ENCODE measurements at regions not wholly inside any gene's neighbourhood (a gene's known extent, or its start where the extent isn't known, plus 50 kb on each side); places are given as distances from the start of the nearest gene placed in this dataset.
A peak's percentile ranks its signal among the peaks of the same experiment; 100 is the strongest.
"Not testable (repeated sequence)": the region's sequence is repeated elsewhere in the genome, so short reads cannot be mapped to it uniquely, and the experiment has no call there.

DNA sequence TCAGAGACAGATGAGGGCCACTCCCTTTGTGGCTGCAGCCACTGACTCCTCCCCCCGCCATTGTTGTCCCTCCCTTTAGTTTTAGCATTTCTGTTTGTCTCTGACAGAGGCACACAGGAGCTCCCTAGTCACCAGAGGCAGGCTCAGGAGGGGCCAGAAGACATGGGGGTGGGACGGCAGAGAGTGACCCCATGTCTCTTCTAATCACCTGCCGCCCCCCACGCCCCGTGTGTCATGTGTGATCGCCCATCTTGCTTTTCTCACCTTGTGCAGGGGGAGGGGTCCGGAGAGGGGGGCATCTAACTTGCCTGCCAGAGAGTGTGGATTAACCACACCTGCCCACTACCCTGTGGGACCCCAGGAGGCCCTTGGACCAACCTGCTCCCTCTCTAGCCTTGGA, 246.7 kb upstream of the TP53TG3C start:
- H4K20me1 ChIP-seq, H3K27ac ChIP-seq, H3K4me3 ChIP-seq, H3K36me3 ChIP-seq, H3K9ac ChIP-seq, H3K4me1 ChIP-seq, H3K4me2 ChIP-seq, H3K27me3 ChIP-seq: not testable (repeated sequence)
- peaks cover 9 to 25% (median 23%) of the 10 kb centered on the region in 11 experiments for H3K9me3 ChIP-seq (replicated peaks in 1 of 11)

DNA sequence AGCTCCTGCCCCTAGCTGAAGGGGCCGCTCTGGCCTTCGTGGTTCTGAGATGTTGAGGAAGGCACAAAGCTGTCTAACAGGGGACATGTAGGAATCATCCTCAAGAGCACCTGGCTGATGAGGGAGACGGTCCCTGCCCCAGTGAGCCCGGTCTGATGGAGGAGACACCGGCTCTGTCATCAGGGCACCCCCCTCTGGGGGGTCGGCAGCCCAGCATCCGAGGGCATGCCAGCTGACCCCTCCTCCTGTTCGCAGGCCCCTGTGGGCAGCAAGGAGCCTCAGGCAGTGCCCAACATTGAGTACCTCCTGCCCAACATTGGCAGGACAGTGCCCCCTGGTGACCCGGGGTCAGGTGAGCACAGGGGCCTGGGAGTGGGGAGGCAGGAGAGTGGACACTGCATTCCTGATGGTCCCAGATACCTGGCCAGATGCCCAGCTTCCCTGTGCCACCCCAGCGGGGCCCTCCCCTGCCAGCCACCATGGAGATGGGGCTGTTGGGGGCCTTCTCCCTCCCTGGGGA, 247.9 kb upstream of the TP53TG3C start:
- H4K20me1 ChIP-seq, H3K9ac ChIP-seq, H3K4me2 ChIP-seq, H3K4me3 ChIP-seq, H3K27ac ChIP-seq, H3K27me3 ChIP-seq, H3K36me3 ChIP-seq: not testable (repeated sequence)
- peaks cover 9 to 25% (median 23%) of the 10 kb centered on the region in 11 experiments for H3K9me3 ChIP-seq (replicated peaks in 1 of 11)
- peaks cover 0 to 19% (median 13%) of the 10 kb centered on the region in 10 experiments; a peak in 13 of 20 replicates for H3K4me1 ChIP-seq

DNA sequence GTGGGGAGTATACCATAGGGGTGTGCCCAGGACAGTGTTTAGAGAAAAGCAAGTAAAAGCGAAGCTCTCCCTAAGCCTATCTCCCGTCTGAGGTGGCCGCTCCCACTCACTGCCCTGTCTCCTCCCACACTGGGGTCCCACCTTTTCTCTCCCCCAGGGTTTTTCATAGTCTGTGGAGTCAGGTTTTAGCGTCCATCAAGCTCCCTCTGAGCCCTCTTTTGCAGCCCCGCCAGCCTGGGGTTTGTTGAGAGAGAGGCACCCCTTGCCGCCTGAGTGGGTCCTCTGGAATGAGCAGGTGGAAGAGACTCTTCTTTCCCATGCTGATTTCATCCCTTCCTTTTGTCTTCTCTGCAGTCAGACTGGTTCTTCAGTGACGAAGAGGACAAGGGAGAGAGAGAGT, 248.7 kb upstream of the TP53TG3C start:
- not testable (repeated sequence) for H3K36me3 ChIP-seq, H4K20me1 ChIP-seq, H3K4me2 ChIP-seq, H3K4me3 ChIP-seq, H3K27me3 ChIP-seq, H3K27ac ChIP-seq, H3K9ac ChIP-seq
- Histone ChIP-seq H3K9me3 (replicated peaks in 1 of 11) (peaks cover 9 to 25% (median 23%) of the 10 kb centered on the region in 11 experiments), H3K4me1 (peaks cover 0 to 20% (median 13%) of the 10 kb centered on the region in 10 experiments; a peak in 13 of 20 replicates)

DNA sequence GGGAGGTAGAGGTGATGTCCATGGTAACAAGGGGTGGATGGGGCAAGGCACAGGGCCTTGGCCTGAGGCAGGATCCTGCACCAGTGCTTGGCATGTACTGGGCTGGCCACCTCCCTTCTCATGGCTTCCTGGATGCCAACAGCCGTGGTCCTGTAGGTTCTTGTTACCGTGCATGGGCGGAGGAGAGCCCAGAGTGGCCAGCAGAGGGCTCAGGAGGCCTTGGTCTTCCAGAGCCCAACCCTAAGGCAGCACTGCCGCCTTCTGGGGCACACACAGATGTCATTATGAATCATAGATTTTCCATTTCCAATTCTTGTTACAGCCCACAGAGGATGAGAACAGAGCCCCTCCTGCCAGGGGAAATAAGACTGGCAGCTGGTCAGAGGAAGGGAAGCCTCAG, 254.2 kb upstream of the TP53TG3C start:
- peaks cover 0 to 24% (median 14%) of the 10 kb centered on the region in 10 experiments; a peak in 13 of 20 replicates for H3K4me1 ChIP-seq
- not testable (repeated sequence) for H3K9ac ChIP-seq, H3K4me3 ChIP-seq, H3K36me3 ChIP-seq, H3K27ac ChIP-seq, H4K20me1 ChIP-seq, H3K4me2 ChIP-seq, H3K27me3 ChIP-seq
- H3K9me3 ChIP-seq (replicated peaks in 1 of 11): peaks cover 0 to 11% (median 9%) of the 10 kb centered on the region in 11 experiments; a peak in 16 of 22 replicates

DNA sequence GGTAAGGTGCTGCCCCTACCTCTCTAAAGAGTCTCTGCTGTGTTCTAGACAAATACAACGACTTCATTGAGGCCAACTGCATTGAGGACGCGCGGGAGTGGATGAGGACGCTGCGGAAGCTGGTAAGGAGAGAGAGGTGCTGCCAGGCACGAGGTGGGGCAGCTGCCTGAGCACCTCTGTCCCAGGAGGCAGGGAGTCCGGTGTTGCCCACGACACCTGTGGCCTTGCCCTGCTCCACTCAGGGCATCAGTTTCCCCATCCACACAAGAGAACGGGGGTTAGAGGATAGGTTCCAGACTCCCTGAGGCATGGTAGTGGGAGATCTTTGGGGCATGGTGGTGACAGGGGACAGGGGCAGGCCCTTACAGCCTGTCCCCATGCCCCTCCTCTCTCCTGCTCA, 256.1 kb upstream of the TP53TG3C start:
- not testable (repeated sequence) for H3K9me3 ChIP-seq (replicated peaks in 1 of 11); H3K4me3 ChIP-seq; H3K27ac ChIP-seq; H3K9ac ChIP-seq; H4K20me1 ChIP-seq; H3K36me3 ChIP-seq; H3K27me3 ChIP-seq
- Histone ChIP-seq H3K4me2 (peak overlapping the region in 6 of 11 experiments; percentile 18 to 53 (median 36); a peak in 6 of 22 replicates), H3K4me1 (peaks cover 0 to 21% (median 14%) of the 10 kb centered on the region in 10 experiments; a peak in 13 of 20 replicates)

DNA sequence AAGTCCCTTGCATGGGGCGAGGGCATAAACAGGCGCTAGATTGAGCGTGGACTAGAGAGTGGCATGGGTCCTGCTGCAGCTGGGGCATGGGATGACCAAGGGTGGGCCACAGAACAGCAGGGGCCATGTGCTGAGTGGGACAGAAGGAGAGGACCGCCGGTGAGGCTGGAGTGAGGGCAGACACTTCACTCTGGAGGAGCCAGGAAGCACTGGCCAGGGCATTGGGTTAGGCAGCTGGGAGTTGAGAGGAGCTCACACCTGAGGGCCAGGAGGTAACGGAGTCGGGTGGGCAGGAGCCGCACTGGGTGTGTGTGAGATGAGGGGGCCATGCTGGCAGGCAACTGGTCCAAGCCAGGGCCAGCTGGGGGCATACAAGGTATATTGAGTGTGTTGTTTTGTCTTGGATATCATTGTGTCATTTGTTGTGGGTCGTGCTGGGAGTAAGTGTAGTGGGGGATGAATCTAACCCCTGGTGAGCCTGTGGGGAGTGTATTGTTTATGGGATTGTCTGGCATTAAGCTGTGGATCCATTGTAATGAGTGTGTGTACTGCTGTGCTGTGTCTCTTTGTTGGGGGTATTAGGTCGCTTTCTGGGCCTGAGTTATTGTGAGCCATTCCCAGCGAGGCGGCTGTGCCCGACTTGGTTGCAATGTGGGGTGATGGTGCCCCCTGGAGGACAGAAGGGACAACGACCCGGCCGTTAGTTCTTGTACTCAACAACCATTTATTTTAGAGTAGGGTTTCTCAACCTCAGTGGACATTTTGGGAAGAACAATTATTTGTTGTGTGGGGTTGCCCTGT, 256.5 kb upstream of the TP53TG3 start:
- not testable (repeated sequence) for H3K9me3 ChIP-seq (replicated peaks in 1 of 11); H3K4me3 ChIP-seq; H3K36me3 ChIP-seq; H4K20me1 ChIP-seq; H3K9ac ChIP-seq; H3K4me2 ChIP-seq; H3K27me3 ChIP-seq; H3K27ac ChIP-seq
- H3K4me1 ChIP-seq: peaks cover 0 to 10% (median 4%) of the 10 kb centered on the region in 10 experiments; a peak in 9 of 20 replicates

DNA sequence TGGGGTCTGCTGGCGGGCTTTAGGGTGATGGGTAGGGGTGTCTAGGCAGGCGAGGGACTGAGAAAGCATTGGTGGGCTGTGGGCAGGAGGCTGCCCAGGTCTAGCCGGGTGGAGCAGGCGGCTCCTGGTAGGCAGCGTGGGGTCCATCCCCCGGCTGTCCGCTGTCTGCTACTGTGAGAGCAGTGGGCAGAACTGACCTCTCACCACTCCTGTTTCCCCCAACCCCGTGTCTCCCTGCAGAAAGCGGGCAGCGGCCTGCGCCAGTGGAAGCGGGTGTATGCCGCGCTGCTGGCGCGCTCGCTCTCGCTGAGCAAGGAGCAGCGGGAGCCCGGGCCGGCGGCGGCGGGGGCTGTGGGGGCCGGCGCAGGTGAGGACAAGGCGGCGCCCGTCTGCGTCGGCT, 249.2 kb upstream of the TP53TG3 start:
- not testable (repeated sequence) for H3K27ac ChIP-seq; H3K4me1 ChIP-seq; H3K4me3 ChIP-seq; H4K20me1 ChIP-seq; H3K27me3 ChIP-seq; H3K36me3 ChIP-seq; H3K9ac ChIP-seq; H3K4me2 ChIP-seq; H3K9me3 ChIP-seq (replicated peaks in 1 of 11)

DNA sequence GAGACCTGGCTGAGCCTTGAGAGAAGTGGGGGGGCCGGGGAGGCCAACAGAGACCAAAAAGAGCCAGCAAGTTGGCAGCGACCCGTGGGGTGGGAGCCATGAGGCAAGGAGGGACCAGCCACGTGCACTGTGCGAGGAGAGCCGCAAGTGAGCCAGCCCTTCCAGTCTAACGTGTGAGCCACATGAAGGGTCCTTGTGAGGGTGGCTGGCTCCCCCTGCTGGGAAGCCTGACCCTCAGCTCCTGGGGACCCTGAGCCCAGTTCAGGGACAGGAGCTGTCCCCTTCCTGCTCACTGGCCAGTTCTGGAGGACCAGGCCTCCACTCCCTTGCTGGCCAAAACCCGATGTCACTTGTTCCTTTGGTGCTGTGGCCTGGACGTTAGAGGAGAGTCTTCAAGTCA, 246.6 kb upstream of the TP53TG3 start:
- H3K9ac ChIP-seq; H3K27me3 ChIP-seq; H3K36me3 ChIP-seq; H3K4me2 ChIP-seq; H3K4me3 ChIP-seq; H3K9me3 ChIP-seq (replicated peaks in 1 of 11); H3K27ac ChIP-seq; H3K4me1 ChIP-seq; H4K20me1 ChIP-seq: not testable (repeated sequence)

DNA sequence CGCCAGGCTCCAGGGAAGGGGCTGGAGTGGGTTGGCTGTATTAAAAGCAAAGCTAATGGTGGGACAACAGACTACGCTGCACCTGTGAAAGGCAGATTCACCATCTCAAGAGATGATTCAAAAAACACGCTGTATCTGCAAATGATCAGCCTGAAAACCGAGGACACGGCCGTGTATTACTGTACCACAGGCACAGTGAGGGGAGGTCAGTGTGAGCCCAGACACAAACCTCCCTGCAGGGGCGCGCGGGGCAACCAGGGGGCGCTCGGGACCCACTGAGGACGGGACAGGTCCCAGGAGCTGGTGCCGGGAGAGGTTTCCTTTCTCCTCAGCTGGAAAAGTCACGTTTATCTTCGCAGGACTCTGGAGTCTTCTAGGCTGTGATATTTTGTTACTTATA, 239.4 kb upstream of the TP53TG3 start:
- not testable (repeated sequence) for H3K27ac ChIP-seq; H3K27me3 ChIP-seq; H3K4me2 ChIP-seq; H3K9ac ChIP-seq; H3K4me1 ChIP-seq; H4K20me1 ChIP-seq; H3K36me3 ChIP-seq; H3K9me3 ChIP-seq (replicated peaks in 1 of 11); H3K4me3 ChIP-seq

DNA sequence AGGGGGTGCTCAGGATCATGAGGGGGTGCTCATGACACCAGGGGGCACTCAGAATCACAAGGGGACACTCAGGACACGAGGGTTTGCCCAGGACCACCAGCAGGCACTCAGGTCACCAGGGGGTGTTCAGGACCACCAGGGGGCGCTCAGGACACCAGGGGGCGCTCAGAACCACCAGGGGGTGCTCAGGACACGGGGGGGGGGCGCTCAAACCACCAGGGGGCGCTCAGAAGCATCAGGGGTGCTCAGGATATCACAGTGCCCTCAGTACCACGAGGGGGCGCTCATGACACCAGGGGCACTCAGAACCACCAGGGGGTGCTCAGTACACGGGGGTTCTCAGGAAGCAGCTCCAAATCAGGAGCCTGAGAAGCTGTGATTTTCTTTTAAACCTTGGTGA, 221.8 kb upstream of the TP53TG3 start:
- not testable (repeated sequence) for H3K27me3 ChIP-seq; H3K4me1 ChIP-seq; H3K4me3 ChIP-seq; H3K9ac ChIP-seq; H3K27ac ChIP-seq; H3K36me3 ChIP-seq; H4K20me1 ChIP-seq; H3K4me2 ChIP-seq; H3K9me3 ChIP-seq (replicated peaks in 1 of 11)

DNA sequence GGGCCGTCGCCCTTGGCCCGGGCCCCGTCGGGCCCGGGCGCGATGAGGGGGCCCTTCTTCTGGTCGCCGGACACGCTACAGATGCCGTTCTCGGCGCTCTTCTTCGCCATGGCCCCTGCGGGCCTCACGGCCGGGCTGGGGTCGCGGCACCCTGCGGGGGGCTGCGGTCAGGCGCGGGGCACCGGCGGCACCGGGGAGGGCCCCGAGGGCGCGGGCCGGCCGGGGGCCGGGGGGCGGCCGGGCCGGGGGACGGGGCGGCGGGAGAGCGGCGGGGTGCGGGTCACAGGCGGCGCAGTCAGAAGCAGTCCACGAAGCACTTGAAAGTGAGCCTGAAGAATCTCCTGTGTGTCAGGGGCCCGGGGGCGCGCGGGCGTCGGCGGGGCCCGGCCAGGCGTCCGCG, 209.4 kb upstream of the TP53TG3 start:
- not testable (repeated sequence) for H3K4me2 ChIP-seq; H3K27ac ChIP-seq; H4K20me1 ChIP-seq; H3K9me3 ChIP-seq (replicated peaks in 1 of 11); H3K27me3 ChIP-seq; H3K9ac ChIP-seq; H3K4me3 ChIP-seq; H3K36me3 ChIP-seq; H3K4me1 ChIP-seq

DNA sequence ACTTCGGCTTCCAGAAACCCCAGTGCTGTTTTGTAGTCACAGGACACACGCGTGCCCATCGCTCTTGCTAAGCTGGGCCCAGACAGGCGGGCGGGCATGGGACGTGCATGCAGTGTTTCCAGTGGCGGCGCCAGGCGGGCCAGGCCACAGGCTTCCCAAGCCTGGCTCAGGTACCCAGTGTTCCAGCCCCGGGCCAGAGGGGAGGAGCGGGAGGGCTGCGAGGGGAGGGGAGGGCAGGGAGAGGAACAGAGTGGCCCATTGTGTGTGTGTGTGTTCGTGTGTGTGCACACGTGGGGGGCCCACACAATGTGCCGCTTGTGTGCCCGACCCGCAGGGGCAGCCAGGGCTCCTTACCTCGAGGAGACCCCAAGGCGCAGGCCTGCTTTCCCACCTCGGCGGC, 208.6 kb upstream of the TP53TG3 start:
- not testable (repeated sequence) for H3K36me3 ChIP-seq; H3K9ac ChIP-seq; H4K20me1 ChIP-seq; H3K27ac ChIP-seq; H3K4me3 ChIP-seq; H3K9me3 ChIP-seq (replicated peaks in 1 of 11); H3K4me1 ChIP-seq; H3K27me3 ChIP-seq; H3K4me2 ChIP-seq

DNA sequence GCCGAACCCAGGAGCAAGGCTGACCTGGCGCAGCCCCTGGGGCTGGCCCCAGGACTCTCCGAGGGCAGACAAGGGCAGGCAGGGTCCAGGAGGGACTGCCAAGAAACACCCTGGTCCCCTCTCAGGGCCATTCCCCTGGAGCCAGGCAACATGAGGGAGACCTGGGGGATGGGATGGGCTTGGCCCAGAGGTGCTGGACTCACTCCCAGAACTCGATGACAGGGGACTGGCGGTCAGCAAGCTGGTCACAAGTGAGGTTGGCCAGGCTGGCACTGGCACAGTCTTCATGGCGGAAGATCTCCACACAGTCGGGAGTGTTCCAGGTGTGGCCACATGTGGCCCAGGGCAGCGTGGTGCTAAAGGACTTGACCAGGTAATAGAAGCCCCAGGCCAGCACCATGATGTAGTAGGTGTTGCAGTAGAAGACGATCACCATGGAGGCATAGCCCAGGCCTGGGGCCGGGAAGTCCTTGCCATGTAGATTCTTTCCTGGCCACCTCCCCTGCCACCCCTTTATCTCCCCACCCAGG, 206.4 kb upstream of the TP53TG3 start:
- H4K20me1 ChIP-seq; H3K9me3 ChIP-seq (replicated peaks in 1 of 11): not testable (repeated sequence)

DNA sequence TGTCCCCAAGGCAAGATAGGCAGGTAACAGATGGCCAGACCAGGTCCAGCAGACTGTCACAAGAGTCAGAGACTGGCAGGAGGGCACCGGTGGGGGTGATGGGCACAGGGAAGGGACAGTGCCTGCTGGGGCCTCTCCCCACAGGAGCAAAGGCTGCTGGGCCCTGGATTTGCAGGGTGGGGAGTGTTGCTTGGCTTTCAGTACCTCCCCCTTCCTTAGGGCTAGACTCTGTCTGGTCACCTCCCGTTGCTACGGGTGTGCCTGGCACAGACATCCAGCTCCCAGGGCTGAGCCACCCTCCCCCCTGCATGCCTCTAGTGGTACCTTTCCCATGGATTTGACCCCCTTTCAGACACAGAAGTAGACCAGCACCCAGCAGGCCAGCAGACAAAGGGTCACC, 205.7 kb upstream of the TP53TG3 start:
- not testable (repeated sequence) for H3K4me1 ChIP-seq, H3K4me3 ChIP-seq, H3K27me3 ChIP-seq

More for the DNA sequence above, 206.4 kb upstream of the TP53TG3 start:
- not testable (repeated sequence) for H3K4me1 ChIP-seq, H3K36me3 ChIP-seq, H3K27ac ChIP-seq, H3K9ac ChIP-seq, H3K4me3 ChIP-seq, H3K27me3 ChIP-seq, H3K4me2 ChIP-seq

More for the DNA sequence above, 205.7 kb upstream of the TP53TG3 start:
- not testable (repeated sequence) for H3K4me2 ChIP-seq; H4K20me1 ChIP-seq; H3K36me3 ChIP-seq; H3K27ac ChIP-seq; H3K9ac ChIP-seq; H3K9me3 ChIP-seq (replicated peaks in 1 of 11)

Measured in BLaER1 treated with 17β-estradiol and CSF1 and Interleukin-3, amounts not matched to agents 10 nM and 100 nM (cell line).